ENCODE measurements at regions not wholly inside any gene's neighbourhood (a gene's known extent, or its start where the extent isn't known, plus 50 kb on each side); places are given as distances from the start of the nearest gene placed in this dataset.

DNA sequence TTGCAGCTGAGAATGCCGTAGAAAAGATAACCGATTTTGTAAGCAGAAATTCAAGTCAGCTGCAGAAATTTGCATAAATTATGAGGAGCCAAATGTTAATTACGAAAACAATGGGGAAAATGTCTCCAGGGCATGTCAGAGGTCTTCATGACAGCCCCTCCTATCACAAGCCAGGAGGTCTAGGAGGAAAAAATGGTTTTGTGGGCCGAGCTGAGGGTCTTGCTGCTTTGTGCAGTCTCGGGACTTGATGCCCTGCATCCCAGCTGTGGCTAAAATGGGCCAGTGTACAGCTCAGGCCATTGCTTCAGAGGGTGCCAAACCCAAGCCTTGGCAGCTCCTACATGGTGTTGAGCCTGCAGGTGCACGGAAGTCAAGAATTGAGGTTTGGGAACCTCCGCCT, 131.2 kb upstream of the PDE3A start:
- no peaks in the 10 kb centered on the region for H3K4me1 ChIP-seq (replicated peaks in 1 of 2; ENCODE audit: control insufficient read depth in 2 of 2, insufficient read depth in 2 of 2, low read length in 2 of 2)
- CTCF ChIA-PET (ENCODE audit: low intra/inter-chr PET ratio): no interaction called here
- no peak overlapping the region for H2AFZ ChIP-seq (ENCODE audit: low read depth, low read length)
- H4K20me1 ChIP-seq (replicated peaks; ENCODE audit: control insufficient read depth, insufficient read depth, low read length): no peaks in the 10 kb centered on the region
- H3K4me2 ChIP-seq (ENCODE audit: insufficient read depth, low read length): no peak overlapping the region
- H3K9ac ChIP-seq (ENCODE audit: insufficient read depth in 1 of 2, low read depth in 2 of 2, low read length in 2 of 2): no peak overlapping the region
- H3K79me2 ChIP-seq (ENCODE audit: control insufficient read depth, insufficient read depth, low read length): no peaks in the 10 kb centered on the region
- in situ Hi-C loops (cut with MboI) (no loop called here), intact Hi-C loops (cut with micrococcal nuclease) (no loop called here)
- no peaks in the 10 kb centered on the region for H3K9me3 ChIP-seq (replicated peaks; ENCODE audit: control insufficient read depth, insufficient read depth, low read depth, low read length)
- no peak overlapping the region for H3K27ac ChIP-seq (ENCODE audit: extremely low read depth, low read depth, low read length)
- POLR2A ChIA-PET: no interaction called here
- no peaks in the 10 kb centered on the region for H3K36me3 ChIP-seq (ENCODE audit: control insufficient read depth, insufficient read depth, low read length)
- TF ChIP-seq NCOA4 (IDR thresholded peaks at IDR 0.05; ENCODE audit: partially characterized antibody) (no peak), TOE1 (IDR thresholded peaks at IDR 0.05; ENCODE audit: borderline replicate concordance) (no peak), TOE1 (CRISPR knock-in tag; IDR thresholded peaks at IDR 0.05; ENCODE audit: borderline replicate concordance, low read depth) (no peak), SNRNP70 (optimal IDR thresholded peaks at IDR 0.05; ENCODE audit: low read depth, low read length) (no peak), MYC (IDR thresholded peaks at IDR 0.05; ENCODE audit: low read depth, low read length) (no peak), MYC (CRISPR knock-in tag; IDR thresholded peaks at IDR 0.05; ENCODE audit: borderline replicate concordance, low read depth) (no peak), ZNF124 (CRISPR knock-in tag; IDR thresholded peaks at IDR 0.05) (no peak), ZNF57 (CRISPR knock-in tag; IDR thresholded peaks at IDR 0.05) (no peak), MTA1 (IDR thresholded peaks at IDR 0.05; ENCODE audit: borderline replicate concordance) (no peak), FOS (IDR thresholded peaks at IDR 0.05; ENCODE audit: extremely low read depth, insufficient read length) (no peak), L3MBTL2 (IDR thresholded peaks at IDR 0.05) (no peak)
- TF ChIP-seq, protein P1, sequence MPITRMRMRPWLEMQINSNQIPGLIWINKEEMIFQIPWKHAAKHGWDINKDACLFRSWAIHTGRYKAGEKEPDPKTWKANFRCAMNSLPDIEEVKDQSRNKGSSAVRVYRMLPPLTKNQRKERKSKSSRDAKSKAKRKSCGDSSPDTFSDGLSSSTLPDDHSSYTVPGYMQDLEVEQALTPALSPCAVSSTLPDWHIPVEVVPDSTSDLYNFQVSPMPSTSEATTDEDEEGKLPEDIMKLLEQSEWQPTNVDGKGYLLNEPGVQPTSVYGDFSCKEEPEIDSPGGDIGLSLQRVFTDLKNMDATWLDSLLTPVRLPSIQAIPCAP (CRISPR knock-in tag; IDR thresholded peaks at IDR 0.05; ENCODE audit: borderline replicate concordance): no peak
- TF ChIP-seq, protein P2, sequence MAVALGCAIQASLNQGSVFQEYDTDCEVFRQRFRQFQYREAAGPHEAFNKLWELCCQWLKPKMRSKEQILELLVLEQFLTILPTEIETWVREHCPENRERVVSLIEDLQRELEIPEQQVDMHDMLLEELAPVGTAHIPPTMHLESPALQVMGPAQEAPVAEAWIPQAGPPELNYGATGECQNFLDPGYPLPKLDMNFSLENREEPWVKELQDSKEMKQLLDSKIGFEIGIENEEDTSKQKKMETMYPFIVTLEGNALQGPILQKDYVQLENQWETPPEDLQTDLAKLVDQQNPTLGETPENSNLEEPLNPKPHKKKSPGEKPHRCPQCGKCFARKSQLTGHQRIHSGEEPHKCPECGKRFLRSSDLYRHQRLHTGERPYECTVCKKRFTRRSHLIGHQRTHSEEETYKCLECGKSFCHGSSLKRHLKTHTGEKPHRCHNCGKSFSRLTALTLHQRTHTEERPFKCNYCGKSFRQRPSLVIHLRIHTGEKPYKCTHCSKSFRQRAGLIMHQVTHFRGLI (CRISPR knock-in tag; IDR thresholded peaks at IDR 0.05): no peak
- TF ChIP-seq, protein P3, sequence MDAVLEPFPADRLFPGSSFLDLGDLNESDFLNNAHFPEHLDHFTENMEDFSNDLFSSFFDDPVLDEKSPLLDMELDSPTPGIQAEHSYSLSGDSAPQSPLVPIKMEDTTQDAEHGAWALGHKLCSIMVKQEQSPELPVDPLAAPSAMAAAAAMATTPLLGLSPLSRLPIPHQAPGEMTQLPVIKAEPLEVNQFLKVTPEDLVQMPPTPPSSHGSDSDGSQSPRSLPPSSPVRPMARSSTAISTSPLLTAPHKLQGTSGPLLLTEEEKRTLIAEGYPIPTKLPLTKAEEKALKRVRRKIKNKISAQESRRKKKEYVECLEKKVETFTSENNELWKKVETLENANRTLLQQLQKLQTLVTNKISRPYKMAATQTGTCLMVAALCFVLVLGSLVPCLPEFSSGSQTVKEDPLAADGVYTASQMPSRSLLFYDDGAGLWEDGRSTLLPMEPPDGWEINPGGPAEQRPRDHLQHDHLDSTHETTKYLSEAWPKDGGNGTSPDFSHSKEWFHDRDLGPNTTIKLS (IDR thresholded peaks at IDR 0.05; ENCODE audit: borderline replicate concordance, low read depth): no peak
- TF ChIP-seq, protein P4, sequence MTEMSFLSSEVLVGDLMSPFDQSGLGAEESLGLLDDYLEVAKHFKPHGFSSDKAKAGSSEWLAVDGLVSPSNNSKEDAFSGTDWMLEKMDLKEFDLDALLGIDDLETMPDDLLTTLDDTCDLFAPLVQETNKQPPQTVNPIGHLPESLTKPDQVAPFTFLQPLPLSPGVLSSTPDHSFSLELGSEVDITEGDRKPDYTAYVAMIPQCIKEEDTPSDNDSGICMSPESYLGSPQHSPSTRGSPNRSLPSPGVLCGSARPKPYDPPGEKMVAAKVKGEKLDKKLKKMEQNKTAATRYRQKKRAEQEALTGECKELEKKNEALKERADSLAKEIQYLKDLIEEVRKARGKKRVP (CRISPR knock-in tag; IDR thresholded peaks at IDR 0.05): no peak
- TF ChIP-seq, protein P5, sequence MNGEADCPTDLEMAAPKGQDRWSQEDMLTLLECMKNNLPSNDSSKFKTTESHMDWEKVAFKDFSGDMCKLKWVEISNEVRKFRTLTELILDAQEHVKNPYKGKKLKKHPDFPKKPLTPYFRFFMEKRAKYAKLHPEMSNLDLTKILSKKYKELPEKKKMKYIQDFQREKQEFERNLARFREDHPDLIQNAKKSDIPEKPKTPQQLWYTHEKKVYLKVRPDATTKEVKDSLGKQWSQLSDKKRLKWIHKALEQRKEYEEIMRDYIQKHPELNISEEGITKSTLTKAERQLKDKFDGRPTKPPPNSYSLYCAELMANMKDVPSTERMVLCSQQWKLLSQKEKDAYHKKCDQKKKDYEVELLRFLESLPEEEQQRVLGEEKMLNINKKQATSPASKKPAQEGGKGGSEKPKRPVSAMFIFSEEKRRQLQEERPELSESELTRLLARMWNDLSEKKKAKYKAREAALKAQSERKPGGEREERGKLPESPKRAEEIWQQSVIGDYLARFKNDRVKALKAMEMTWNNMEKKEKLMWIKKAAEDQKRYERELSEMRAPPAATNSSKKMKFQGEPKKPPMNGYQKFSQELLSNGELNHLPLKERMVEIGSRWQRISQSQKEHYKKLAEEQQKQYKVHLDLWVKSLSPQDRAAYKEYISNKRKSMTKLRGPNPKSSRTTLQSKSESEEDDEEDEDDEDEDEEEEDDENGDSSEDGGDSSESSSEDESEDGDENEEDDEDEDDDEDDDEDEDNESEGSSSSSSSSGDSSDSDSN (IDR thresholded peaks at IDR 0.05; ENCODE audit: borderline replicate concordance in 1 of 2, low read depth in 2 of 2, low read length in 2 of 2): no peak
- no peaks in the 10 kb centered on the region for H3K9me1 ChIP-seq (ENCODE audit: control insufficient read depth, insufficient read depth, low read length)
- DNase-seq (ENCODE audit: extremely low read depth in 1 of 4, low spot score in 3 of 4) (no peak), ATAC-seq (no peak), FAIRE-seq (no peak)
- WGBS (ENCODE audit: insufficient coverage, low coverage, missing lambda C conversion rate): 0% methylated on average over 7 of the region's 7 CpGs
- H3K27me3 ChIP-seq (ENCODE audit: control insufficient read depth in 2 of 2, insufficient read depth in 2 of 2, low read length in 2 of 2): no peaks in the 10 kb centered on the region
- H3K4me3 ChIP-seq: no peak overlapping the region
- no TSS peak for BruUV-seq (replicated peaks)

Data from K562 (cell line).